ENCODE measurements at regions not wholly inside any gene's neighbourhood (a gene's known extent, or its start where the extent isn't known, plus 50 kb on each side); places are given as distances from the start of the nearest gene placed in this dataset.
"Not testable (repeated sequence)": the region's sequence is repeated elsewhere in the genome, so short reads cannot be mapped to it uniquely, and the experiment has no call there.

DNA sequence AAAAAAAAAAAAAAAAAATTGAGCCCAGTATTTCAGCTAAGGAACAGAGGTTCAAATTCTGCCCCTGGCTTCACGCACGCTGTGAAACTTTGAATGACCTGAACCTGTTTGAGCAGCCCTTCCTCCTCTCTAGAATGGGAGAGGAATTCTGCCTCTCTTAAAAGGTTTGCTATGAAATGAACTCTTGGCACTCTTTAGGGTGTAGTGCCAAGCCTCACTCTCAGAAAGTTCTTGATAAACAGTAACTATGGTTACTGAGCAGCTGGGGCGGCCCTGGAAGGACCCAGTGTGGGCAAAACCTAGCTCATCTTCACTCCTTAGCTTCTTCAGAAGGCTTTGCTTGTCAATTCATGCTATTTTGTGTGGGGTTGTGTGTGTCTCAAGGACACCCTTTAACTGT is 73.7 kb downstream of the GEMIN8 start:
- Histone ChIP-seq H3K9ac (ENCODE audit: low read length) (no peak overlapping the region), H3K27me3 (ENCODE audit: control insufficient read depth, insufficient read depth, low read length) (no peaks in the 10 kb centered on the region), H3K4me1 (ENCODE audit: control insufficient read depth, insufficient read depth, low read length) (no peaks in the 10 kb centered on the region), H3K36me3 (ENCODE audit: control insufficient read depth, insufficient read depth, low read length) (no peaks in the 10 kb centered on the region), H3K27ac (ENCODE audit: low read depth, low read length) (no peak overlapping the region), H3K4me3 (ENCODE audit: low read length) (no peak overlapping the region)

DNA sequence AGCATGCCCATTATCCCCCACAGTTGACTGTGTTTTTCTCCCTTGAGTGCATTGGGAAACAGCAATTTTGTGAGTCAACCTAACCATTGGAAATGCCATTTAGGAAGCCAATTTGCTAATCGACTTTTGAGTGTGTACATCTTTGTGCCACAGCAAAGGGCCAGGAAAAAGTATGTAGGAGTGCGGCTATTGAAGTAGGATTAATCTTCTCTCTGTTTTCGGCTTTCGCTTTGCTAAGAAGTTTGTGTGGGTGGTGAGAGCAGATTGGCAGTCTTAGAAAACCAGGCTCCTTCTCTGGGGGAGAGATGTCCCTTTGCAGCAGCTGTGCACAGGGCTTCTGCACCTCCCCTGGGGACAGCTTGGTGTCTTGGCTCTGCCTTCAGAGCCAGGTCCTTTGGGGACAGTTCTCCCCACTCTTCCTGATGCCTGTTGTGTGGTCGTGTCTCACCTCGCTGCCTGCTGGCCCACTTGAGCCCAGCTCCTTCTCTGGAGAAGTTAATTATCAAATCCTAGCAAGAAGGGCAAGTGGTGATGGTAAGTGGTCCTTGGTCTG is 74.5 kb downstream of the GEMIN8 start:
- no peaks in the 10 kb centered on the region for H3K4me1 ChIP-seq (ENCODE audit: control insufficient read depth, insufficient read depth, low read length)
- H3K4me3 ChIP-seq (ENCODE audit: low read length), result no peak overlapping the region
- H3K27me3 ChIP-seq (ENCODE audit: control insufficient read depth, insufficient read depth, low read length), result no peaks in the 10 kb centered on the region
- no peaks in the 10 kb centered on the region for H3K36me3 ChIP-seq (ENCODE audit: control insufficient read depth, insufficient read depth, low read length)
- H3K9ac ChIP-seq (ENCODE audit: low read length), result no peak overlapping the region
- H3K27ac ChIP-seq (ENCODE audit: low read depth, low read length), result no peak overlapping the region

DNA sequence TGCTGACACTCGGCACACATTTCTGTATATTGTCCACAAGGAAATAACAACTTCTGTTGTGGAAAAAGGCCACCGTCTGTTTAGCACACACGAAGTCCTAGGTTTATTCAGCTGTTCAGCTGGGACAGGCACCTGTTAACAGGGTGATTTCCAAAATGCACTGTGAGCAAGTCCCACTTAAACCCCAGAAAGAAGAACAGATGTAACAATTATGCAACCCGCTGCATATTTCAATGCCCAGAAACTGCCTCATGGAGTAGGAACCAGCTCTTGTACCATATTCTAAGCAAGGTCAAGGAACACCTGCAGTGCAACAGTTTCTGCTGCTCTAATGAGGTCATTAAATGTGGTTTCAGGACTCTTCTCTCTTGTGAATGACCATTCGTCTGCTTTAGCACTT is 77.1 kb downstream of the GEMIN8 start:
- Histone ChIP-seq H3K36me3 (ENCODE audit: control insufficient read depth, insufficient read depth, low read length) (no peaks in the 10 kb centered on the region), H3K4me3 (ENCODE audit: low read length) (no peak overlapping the region), H3K27me3 (ENCODE audit: control insufficient read depth, insufficient read depth, low read length) (no peaks in the 10 kb centered on the region), H3K4me1 (ENCODE audit: control insufficient read depth, insufficient read depth, low read length) (no peaks in the 10 kb centered on the region), H3K9ac (ENCODE audit: low read length) (no peak overlapping the region), H3K27ac (ENCODE audit: low read depth, low read length) (no peak overlapping the region)

DNA sequence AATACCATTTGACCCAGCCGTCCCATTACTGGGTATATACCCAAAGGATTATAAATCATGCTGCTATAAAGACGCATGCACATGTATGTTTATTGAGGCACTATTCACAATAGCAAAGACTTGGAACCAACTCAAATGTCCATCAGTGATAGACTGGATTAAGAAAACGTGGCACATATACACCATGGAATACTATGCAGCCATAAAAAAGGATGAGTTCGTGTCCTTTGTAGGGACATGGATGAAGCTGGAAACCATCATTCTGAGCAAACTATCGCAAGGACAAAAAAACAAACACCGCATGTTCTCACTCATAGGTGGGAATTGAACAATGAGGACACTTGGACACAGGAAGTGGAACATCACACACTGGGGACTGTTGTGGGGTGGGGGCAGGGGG is 83.5 kb downstream of the GEMIN8 start:
- H3K27ac ChIP-seq (ENCODE audit: low read depth, low read length); H3K4me3 ChIP-seq (ENCODE audit: low read length); H3K27me3 ChIP-seq (ENCODE audit: control insufficient read depth, insufficient read depth, low read length): not testable (repeated sequence)

DNA sequence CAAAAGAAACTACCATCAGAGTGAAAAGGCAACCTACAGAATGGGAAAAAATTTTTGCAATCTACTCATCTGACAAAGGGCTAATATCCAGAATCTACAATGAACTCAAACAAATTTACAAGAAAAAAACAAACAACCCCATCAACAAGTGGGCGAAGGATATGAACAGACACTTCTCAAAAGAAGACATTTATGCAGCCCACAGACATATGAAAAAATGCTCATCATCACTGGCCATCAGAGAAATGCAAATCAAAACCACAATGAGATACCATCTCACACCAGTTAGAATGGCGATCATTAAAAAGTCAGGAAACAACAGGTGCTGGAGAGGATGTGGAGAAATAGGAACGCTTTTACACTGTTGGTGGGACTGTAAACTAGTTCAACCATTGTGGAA is 83.9 kb downstream of the GEMIN8 start:
- not testable (repeated sequence) for H3K4me1 ChIP-seq (ENCODE audit: control insufficient read depth, insufficient read depth, low read length); H3K36me3 ChIP-seq (ENCODE audit: control insufficient read depth, insufficient read depth, low read length); H3K4me3 ChIP-seq (ENCODE audit: low read length); H3K27me3 ChIP-seq (ENCODE audit: control insufficient read depth, insufficient read depth, low read length); H3K9ac ChIP-seq (ENCODE audit: low read length); H3K27ac ChIP-seq (ENCODE audit: low read depth, low read length)

More for the DNA sequence above, 83.5 kb downstream of the GEMIN8 start:
- not testable (repeated sequence) for H3K36me3 ChIP-seq (ENCODE audit: control insufficient read depth, insufficient read depth, low read length); H3K9ac ChIP-seq (ENCODE audit: low read length); H3K4me1 ChIP-seq (ENCODE audit: control insufficient read depth, insufficient read depth, low read length)

DNA sequence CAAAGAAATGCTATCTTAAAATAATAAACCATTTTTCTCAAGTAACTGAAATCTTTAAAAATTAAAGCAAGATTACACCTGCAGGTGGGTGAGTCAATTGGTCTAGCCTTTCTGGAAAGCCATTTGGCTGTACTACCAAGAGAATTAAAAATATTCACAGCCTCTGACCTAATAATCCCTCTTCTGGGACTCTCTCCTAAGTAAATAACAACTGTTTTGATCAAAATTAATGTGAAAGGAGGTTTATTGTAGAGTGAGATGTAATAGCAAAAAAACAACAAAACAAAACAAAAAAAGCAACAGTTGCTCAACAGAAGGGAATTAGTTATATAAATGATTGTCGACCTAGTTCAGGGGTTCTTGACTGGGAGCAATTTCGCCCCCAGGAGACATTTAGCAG is 89.0 kb downstream of the GEMIN8 start:
- H3K36me3 ChIP-seq (ENCODE audit: control insufficient read depth, insufficient read depth, low read length), result no peaks in the 10 kb centered on the region
- H3K27me3 ChIP-seq (ENCODE audit: control insufficient read depth, insufficient read depth, low read length), result peaks cover 4% of the 10 kb centered on the region
- no peak overlapping the region for H3K9ac ChIP-seq (ENCODE audit: low read length)
- no peak overlapping the region for H3K27ac ChIP-seq (ENCODE audit: low read depth, low read length)
- H3K4me1 ChIP-seq (ENCODE audit: control insufficient read depth, insufficient read depth, low read length), result no peaks in the 10 kb centered on the region
- no peak overlapping the region for H3K4me3 ChIP-seq (ENCODE audit: low read length)

DNA sequence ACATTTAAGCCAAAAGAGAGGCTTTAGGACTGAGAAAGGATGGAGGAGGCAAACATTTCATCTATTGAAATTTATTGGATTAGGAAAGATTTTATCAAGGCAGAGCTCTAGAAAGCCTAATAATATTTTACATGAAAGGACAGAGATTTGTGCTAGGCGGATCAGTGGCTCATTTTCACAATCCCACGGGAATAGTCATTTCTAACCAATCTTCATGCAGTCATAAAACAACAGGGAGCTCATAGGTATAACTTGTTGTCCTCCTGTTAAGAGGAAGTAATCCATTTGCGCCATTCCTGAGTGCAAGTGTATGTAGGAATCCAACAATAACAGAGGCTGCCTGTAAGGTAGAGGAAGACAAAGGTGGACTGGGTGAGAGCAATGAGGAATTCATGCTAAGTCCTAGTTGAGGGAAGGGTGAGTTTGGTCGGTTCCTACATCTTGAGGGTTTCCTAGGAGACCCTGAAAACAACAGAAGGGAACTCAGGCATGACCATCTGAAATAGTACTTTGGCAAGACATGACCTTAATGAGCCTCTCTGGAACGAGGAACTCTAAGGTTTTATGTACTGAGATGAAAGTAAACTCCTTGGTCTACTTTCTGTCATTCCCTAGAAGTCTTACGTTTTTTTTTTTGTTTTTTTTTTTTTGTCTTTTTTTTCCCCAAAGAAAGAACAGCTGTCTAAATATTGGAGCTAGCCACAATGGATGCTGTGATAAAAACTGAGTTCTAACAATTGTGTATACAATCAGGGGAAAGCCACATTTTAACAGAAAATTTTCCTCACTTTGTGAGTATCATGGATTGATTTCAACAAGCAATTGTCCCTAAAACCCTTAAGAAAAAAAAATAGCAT is 89.7 kb downstream of the GEMIN8 start:
- Histone ChIP-seq H3K4me1 (ENCODE audit: control insufficient read depth, insufficient read depth, low read length) (no peaks in the 10 kb centered on the region), H3K36me3 (ENCODE audit: control insufficient read depth, insufficient read depth, low read length) (no peaks in the 10 kb centered on the region), H3K4me3 (ENCODE audit: low read length) (no peak overlapping the region), H3K27ac (ENCODE audit: low read depth, low read length) (no peak overlapping the region), H3K9ac (ENCODE audit: low read length) (no peak overlapping the region), H3K27me3 (ENCODE audit: control insufficient read depth, insufficient read depth, low read length) (peaks cover 4% of the 10 kb centered on the region)

DNA sequence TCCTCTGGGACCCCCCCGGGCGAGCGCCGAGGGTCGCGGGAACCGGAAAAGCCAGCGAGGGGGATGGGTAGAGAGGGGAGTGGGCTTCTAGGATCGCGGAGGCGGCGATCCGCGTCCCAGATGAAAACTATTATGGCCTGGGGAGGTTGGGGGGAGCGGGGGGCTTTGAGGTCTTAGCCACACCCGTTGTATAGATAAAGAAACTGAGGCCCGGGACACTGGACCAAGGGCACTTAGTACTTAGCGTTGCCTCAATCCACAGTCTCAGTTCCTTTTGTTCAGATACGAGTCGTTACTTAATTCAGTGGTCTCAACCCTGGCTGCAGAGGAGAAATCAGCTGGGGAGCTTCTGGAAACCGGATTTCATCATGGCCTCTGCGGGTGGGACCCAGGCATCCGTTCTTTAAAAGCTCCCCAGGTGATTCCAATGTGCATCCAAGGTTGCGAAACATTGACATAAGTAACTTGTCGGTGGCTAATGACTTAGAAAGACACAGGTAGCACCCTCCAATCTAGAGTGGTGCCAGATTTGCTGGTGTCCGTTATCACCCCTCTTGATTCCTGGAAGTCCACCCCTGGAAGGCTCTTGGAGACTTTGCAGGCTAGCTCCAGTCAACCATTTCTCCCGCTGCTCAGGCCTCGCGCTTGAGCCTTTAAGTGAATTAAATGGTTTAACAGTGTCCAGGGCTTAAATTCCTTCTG is 90.7 kb downstream of the GEMIN8 start:
- H3K27me3 ChIP-seq (ENCODE audit: control insufficient read depth, insufficient read depth, low read length), result peaks cover 4% of the 10 kb centered on the region
- no peak overlapping the region for H3K27ac ChIP-seq (ENCODE audit: low read depth, low read length)

DNA sequence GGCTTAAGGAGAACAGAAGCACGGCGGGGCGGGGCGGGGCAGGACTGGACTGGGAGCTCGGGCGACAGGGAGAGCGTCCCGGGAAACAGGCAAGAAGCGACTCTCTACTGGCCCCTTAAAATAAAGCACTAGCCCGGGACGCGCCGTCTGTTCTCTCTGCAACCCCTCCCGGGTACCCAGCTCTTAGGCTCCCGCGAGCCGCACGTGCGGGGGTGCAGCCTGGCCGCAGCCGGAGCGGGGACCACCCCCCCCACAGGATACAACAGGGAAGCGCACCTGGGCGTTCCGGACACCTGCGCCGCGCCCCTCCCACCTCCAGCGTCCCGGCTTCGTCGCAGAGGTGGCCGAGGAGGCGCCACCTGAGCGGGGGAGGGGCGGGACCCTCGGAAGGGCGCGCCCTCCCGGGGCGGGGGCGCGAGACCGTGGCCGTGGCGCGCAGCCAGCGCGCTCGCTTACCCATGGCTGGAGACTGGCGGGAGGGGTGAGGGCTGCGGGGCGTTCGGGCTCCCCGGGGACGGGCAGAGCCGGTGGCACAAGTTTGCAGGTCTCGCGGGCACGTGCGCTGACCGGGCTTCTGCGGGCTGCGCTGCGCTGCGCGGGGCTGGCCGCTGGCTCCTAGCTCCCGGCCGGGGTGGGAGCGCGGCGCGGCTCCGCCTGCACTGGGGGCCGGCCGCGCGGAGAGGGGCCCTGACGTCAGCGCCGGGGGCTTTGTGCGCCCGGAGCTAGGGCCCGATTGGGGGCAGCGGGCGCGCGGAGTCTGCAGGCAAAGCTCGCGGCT is 91.5 kb downstream of the GEMIN8 start:
- Histone ChIP-seq H3K27ac (ENCODE audit: low read depth, low read length) (no peak overlapping the region), H3K9ac (ENCODE audit: low read length) (no peak overlapping the region), H3K36me3 (ENCODE audit: control insufficient read depth, insufficient read depth, low read length) (no peaks in the 10 kb centered on the region), H3K4me3 (ENCODE audit: low read length) (peak overlapping the region; percentile 59), H3K27me3 (ENCODE audit: control insufficient read depth, insufficient read depth, low read length) (peaks cover 4% of the 10 kb centered on the region), H3K4me1 (ENCODE audit: control insufficient read depth, insufficient read depth, low read length) (no peaks in the 10 kb centered on the region)

More for the DNA sequence above, 90.7 kb downstream of the GEMIN8 start:
- H3K4me1 ChIP-seq (ENCODE audit: control insufficient read depth, insufficient read depth, low read length), result no peaks in the 10 kb centered on the region
- H3K36me3 ChIP-seq (ENCODE audit: control insufficient read depth, insufficient read depth, low read length), result no peaks in the 10 kb centered on the region
- H3K9ac ChIP-seq (ENCODE audit: low read length), result no peak overlapping the region
- no peak overlapping the region for H3K4me3 ChIP-seq (ENCODE audit: low read length)

DNA sequence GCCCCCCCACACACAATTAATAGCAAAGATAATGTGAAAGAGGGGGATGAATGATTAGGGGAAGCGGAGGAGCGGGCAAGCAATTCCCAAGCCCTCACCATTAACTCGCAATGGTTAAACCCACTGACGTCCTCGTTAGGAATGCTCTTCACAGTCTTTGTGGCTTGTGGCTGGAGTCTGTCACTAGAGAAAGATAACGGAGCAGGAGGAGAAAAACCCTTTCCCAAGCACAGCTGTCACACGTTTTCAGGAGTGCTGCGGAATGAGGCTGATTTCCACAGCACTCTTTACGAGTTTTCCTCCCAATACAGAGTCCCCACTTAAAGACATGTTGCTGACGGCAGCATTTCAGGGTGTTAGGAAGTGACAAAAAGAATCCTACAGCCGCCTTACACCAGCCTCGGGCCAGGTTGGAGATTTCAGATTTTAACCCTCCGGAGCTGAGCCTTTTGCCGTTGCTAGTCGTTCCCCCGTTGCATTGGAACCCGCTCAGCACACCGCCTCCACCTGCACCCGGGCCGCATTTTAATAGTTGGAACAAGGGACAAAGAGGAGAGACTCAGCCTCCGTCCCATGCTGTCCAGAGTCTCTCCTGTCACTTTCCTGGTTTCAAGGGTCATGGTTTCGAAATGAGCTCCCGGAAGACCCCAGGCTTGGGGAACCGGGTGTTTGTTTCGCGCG is 92.2 kb downstream of the GEMIN8 start:
- no peak overlapping the region for H3K9ac ChIP-seq (ENCODE audit: low read length)
- no peaks in the 10 kb centered on the region for H3K36me3 ChIP-seq (ENCODE audit: control insufficient read depth, insufficient read depth, low read length)
- no peaks in the 10 kb centered on the region for H3K4me1 ChIP-seq (ENCODE audit: control insufficient read depth, insufficient read depth, low read length)
- H3K27me3 ChIP-seq (ENCODE audit: control insufficient read depth, insufficient read depth, low read length), result peaks cover 4% of the 10 kb centered on the region
- H3K4me3 ChIP-seq (ENCODE audit: low read length), result peak overlapping the region; percentile 59
- H3K27ac ChIP-seq (ENCODE audit: low read depth, low read length), result no peak overlapping the region

DNA sequence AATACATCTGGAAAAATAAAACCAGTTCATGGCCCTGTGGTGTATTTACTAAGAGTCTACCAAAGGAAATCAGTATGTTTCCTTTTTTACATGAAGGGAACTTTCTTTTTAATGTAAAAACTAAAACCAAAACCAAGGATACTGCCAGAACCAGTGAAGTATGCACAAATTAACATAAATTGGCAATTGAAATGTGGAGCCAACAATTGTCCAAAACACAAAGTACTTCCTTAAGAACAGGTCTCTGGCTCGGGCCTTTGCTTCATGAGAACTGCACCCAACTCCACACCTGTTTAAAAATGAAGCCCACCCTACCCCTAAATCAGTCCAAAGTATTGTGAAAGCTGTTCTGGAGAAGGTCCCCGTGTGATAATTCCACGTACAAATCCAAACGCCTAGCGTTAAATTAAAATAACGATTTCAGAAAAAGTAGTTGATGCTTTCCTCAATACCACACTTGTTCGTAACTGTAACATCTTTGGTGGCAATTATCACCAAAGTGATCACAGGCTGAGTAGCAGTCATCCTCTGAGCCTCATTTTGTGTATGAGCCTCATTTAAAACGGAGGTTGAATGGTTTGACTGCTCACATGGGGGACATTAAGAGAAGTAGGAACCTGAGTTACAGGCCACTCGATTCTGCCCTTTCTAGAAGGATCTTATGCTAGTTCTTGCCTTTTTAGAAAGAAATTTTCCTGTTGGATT is 93.0 kb downstream of the GEMIN8 start:
- H3K9ac ChIP-seq (ENCODE audit: low read length), result no peak overlapping the region

More for the DNA sequence above, 93.0 kb downstream of the GEMIN8 start:
- Histone ChIP-seq H3K4me3 (ENCODE audit: low read length) (no peak overlapping the region), H3K36me3 (ENCODE audit: control insufficient read depth, insufficient read depth, low read length) (no peaks in the 10 kb centered on the region), H3K27me3 (ENCODE audit: control insufficient read depth, insufficient read depth, low read length) (peaks cover 4% of the 10 kb centered on the region), H3K27ac (ENCODE audit: low read depth, low read length) (no peak overlapping the region), H3K4me1 (ENCODE audit: control insufficient read depth, insufficient read depth, low read length) (no peaks in the 10 kb centered on the region)

All from rectal smooth muscle tissue (tissue), 1 donor.